Breast epithelium (tissue), 3 donors: ENCODE measurements at regions not wholly inside any gene's neighbourhood (a gene's known extent, or its start where the extent isn't known, plus 50 kb on each side); places are given as distances from the start of the nearest gene placed in this dataset.

Experiments
- CTCF ChIP-seq, 3 donors: fragments of 450-650 bp; IDR thresholded peaks; one replicate each; pipeline ENCODE4 v1.5.1; 2016 to 2017; ENCODE audit warnings: antibody characterized with exemption in 3 of 3, mild to moderate bottlenecking in 3 of 3, moderate library complexity in 3 of 3
- POLR2A ChIP-seq: fragments of 450-650 bp; IDR thresholded peaks from one replicate; pipeline ENCODE4 v1.6.1; 2016; ENCODE audit warnings: antibody characterized with exemption, mild to moderate bottlenecking, moderate library complexity

- no peak for TF ChIP-seq CTCF (IDR thresholded peaks at IDR 0.05)
- TF ChIP-seq POLR2A: no peak
Observed at GRCh38 chr3:103511891-103512290, 1077.1 kb downstream of the ZPLD1 start.
